ENCODE measurements at regions not wholly inside any gene's neighbourhood (a gene's known extent, or its start where the extent isn't known, plus 50 kb on each side); places are given as distances from the start of the nearest gene placed in this dataset.

GRCh38 chr4:18917689-18918088 is 896.1 kb upstream of the LCORL start:
- H3K36me3 ChIP-seq (ENCODE audit: control insufficient read depth, low read length), result no peaks in the 10 kb centered on the region

GRCh38 chr4:18914182-18914581 is 892.6 kb upstream of the LCORL start:
- Histone ChIP-seq H3F3A (ENCODE audit: control insufficient read depth, insufficient read depth) (no peaks in the 10 kb centered on the region), H3K4me3 (ENCODE audit: low read length) (no peak overlapping the region), H3K9me3 (ENCODE audit: control insufficient read depth, insufficient read depth, low read length) (peaks cover 5% of the 10 kb centered on the region), H3K36me3 (ENCODE audit: control insufficient read depth, low read length) (no peaks in the 10 kb centered on the region), H3K79me2 (ENCODE audit: control insufficient read depth, low read length) (no peaks in the 10 kb centered on the region), H3K4me2 (ENCODE audit: low read length) (no peak overlapping the region), H3K4me1 (ENCODE audit: control insufficient read depth, low read length) (no peaks in the 10 kb centered on the region), H3K27me3 (ENCODE audit: control insufficient read depth, low read length) (no peaks in the 10 kb centered on the region), H3K27ac (ENCODE audit: low read depth, low read length) (no peak overlapping the region), H4K20me1 (ENCODE audit: control insufficient read depth, insufficient read depth, low read depth, low read length) (no peaks in the 10 kb centered on the region), H3K9me2 (replicated peaks; ENCODE audit: control insufficient read depth, low read length) (no peaks in the 10 kb centered on the region)
- TF ChIP-seq, protein P1, sequence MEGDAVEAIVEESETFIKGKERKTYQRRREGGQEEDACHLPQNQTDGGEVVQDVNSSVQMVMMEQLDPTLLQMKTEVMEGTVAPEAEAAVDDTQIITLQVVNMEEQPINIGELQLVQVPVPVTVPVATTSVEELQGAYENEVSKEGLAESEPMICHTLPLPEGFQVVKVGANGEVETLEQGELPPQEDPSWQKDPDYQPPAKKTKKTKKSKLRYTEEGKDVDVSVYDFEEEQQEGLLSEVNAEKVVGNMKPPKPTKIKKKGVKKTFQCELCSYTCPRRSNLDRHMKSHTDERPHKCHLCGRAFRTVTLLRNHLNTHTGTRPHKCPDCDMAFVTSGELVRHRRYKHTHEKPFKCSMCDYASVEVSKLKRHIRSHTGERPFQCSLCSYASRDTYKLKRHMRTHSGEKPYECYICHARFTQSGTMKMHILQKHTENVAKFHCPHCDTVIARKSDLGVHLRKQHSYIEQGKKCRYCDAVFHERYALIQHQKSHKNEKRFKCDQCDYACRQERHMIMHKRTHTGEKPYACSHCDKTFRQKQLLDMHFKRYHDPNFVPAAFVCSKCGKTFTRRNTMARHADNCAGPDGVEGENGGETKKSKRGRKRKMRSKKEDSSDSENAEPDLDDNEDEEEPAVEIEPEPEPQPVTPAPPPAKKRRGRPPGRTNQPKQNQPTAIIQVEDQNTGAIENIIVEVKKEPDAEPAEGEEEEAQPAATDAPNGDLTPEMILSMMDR (IDR thresholded peaks at IDR 0.05; ENCODE audit: low read depth, low read length, poor library complexity, severe bottlenecking), result no peak
- TF ChIP-seq EZH2phosphoT487 (IDR thresholded peaks at IDR 0.05; ENCODE audit: borderline replicate concordance, low read length), result no peak

More at GRCh38 chr4:18917689-18918088, 896.1 kb upstream of the LCORL start:
- peaks cover 5% of the 10 kb centered on the region for H3K9me3 ChIP-seq (ENCODE audit: control insufficient read depth, insufficient read depth, low read length)
- H3F3A ChIP-seq (ENCODE audit: control insufficient read depth, insufficient read depth), result no peaks in the 10 kb centered on the region
- TF ChIP-seq EZH2phosphoT487 (IDR thresholded peaks at IDR 0.05; ENCODE audit: borderline replicate concordance, low read length), result no peak
- TF ChIP-seq, protein P1 (IDR thresholded peaks at IDR 0.05; ENCODE audit: low read depth, low read length, poor library complexity, severe bottlenecking), result no peak
- no peaks in the 10 kb centered on the region for H3K9me2 ChIP-seq (replicated peaks; ENCODE audit: control insufficient read depth, low read length)
- H4K20me1 ChIP-seq (ENCODE audit: control insufficient read depth, insufficient read depth, low read depth, low read length), result no peaks in the 10 kb centered on the region
- no peaks in the 10 kb centered on the region for H3K79me2 ChIP-seq (ENCODE audit: control insufficient read depth, low read length)
- no peak overlapping the region for H3K27ac ChIP-seq (ENCODE audit: low read depth, low read length)
- no peaks in the 10 kb centered on the region for H3K4me1 ChIP-seq (ENCODE audit: control insufficient read depth, low read length)
- H3K4me2 ChIP-seq (ENCODE audit: low read length), result no peak overlapping the region
- H3K27me3 ChIP-seq (ENCODE audit: control insufficient read depth, low read length), result no peaks in the 10 kb centered on the region
- no peak overlapping the region for H3K4me3 ChIP-seq (ENCODE audit: low read length)

- no peak overlapping the region for H3K4me3 ChIP-seq (ENCODE audit: low read length)
- H3K4me2 ChIP-seq (ENCODE audit: low read length), result no peak overlapping the region
- H3K27me3 ChIP-seq (ENCODE audit: control insufficient read depth, low read length), result no peaks in the 10 kb centered on the region
- no peak overlapping the region for H3K27ac ChIP-seq (ENCODE audit: low read depth, low read length)
- no peaks in the 10 kb centered on the region for H3K9me2 ChIP-seq (replicated peaks; ENCODE audit: control insufficient read depth, low read length)
- H3K36me3 ChIP-seq (ENCODE audit: control insufficient read depth, low read length), result no peaks in the 10 kb centered on the region
- H3K4me1 ChIP-seq (ENCODE audit: control insufficient read depth, low read length), result no peaks in the 10 kb centered on the region
- no peaks in the 10 kb centered on the region for H3K79me2 ChIP-seq (ENCODE audit: control insufficient read depth, low read length)
- H4K20me1 ChIP-seq (ENCODE audit: control insufficient read depth, insufficient read depth, low read depth, low read length), result no peaks in the 10 kb centered on the region
- H3F3A ChIP-seq (ENCODE audit: control insufficient read depth, insufficient read depth), result no peaks in the 10 kb centered on the region
- no peaks in the 10 kb centered on the region for H3K9me3 ChIP-seq (ENCODE audit: control insufficient read depth, insufficient read depth, low read length)
- TF ChIP-seq, protein P1 (IDR thresholded peaks at IDR 0.05; ENCODE audit: low read depth, low read length, poor library complexity, severe bottlenecking), result no peak
- no peak for TF ChIP-seq EZH2phosphoT487 (IDR thresholded peaks at IDR 0.05; ENCODE audit: borderline replicate concordance, low read length)
Measured at GRCh38 chr4:18894928-18895327, 873.4 kb upstream of the LCORL start.

All from DOHH2 (cell line).